Nephron progenitor cell (in vitro differentiated cells): ENCODE measurements at regions not wholly inside any gene's neighbourhood (a gene's known extent, or its start where the extent isn't known, plus 50 kb on each side); places are given as distances from the start of the nearest gene placed in this dataset.
"Not testable (repeated sequence)": the region's sequence is repeated elsewhere in the genome, so short reads cannot be mapped to it uniquely, and the experiment has no call there.

Experiments used
- DNase-seq: peaks from one replicate; pipeline ENCODE4 v3.0.0; 2021
- H3K27ac Mint-ChIP-seq: 2 replicates; pipeline ENCODE4 v1.8.0; 2021; ENCODE audit warnings: mild to moderate bottlenecking, moderate library complexity, mixed read lengths
- H3K27me3 Mint-ChIP-seq: 2 replicates; pipeline ENCODE4 v1.8.0; 2021; ENCODE audit warnings: mild to moderate bottlenecking, low read depth, mixed read lengths; ENCODE audit not compliant: poor library complexity
- H3K36me3 Mint-ChIP-seq: 2 replicates; pipeline ENCODE4 v1.8.0; 2021; ENCODE audit warnings: low read depth, mixed read lengths
- H3K4me1 Mint-ChIP-seq: 2 replicates; pipeline ENCODE4 v1.8.0; 2021; ENCODE audit warnings: mixed read lengths
- H3K4me3 Mint-ChIP-seq: 2 replicates; pipeline ENCODE4 v1.8.0; 2021; ENCODE audit warnings: mild to moderate bottlenecking, moderate library complexity, mixed read lengths
- H3K9me3 Mint-ChIP-seq: 2 replicates; pipeline ENCODE4 v1.8.0; 2021; ENCODE audit warnings: mild to moderate bottlenecking, moderate library complexity, mixed read lengths
- TF ChIP-seq, protein P1 (sequence below): fragments of 200-600 bp; sonication (generic); IDR thresholded peaks from 2 replicates; pipeline ENCODE4 v1.5.0; 2021; ENCODE audit warnings: antibody characterized with exemption

DNA sequence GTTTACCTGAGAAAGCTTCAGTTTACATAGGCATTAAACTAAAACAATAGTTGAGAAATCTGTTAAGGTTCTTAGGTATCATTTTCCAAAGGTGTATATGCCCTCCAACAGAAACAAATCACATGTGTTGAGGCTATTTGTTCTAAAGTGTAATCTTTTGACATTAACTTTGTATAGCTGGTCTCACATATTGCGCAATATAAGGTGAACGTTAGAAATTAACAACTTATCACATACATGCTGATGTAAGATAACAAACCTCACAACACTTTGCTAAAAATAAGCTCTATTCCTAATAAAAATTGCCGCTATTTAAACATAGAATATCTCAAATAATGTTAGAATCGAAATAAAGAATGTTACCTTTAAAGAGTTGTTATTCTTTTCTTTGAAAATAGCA is 340.6 kb downstream of the SRGAP2C start:
- no peak for DNase-seq
- no peaks in the 10 kb centered on the region for H3K9me3 Mint-ChIP-seq

DNA sequence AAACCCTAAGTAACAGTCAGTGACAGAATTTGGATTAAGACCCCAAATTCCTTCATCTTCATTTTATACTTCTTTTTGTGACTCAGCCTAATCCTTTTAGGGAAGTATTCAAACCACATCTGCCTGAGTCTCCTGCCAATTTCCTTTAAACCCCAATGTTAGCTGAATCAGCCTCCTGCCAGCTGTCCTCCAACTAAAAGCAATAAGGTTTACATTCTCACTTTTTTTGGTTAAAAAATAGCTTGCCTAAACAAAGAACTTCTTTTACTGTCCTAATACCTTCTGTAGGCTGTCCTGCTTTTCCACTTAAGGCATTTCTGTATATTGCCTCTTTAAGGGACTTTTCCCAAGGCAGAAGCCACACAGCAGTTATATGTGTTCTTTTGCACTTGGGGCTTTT is 344.2 kb downstream of the SRGAP2C start:
- H3K4me1 Mint-ChIP-seq, DNase-seq, H3K36me3 Mint-ChIP-seq, H3K9me3 Mint-ChIP-seq, H3K27me3 Mint-ChIP-seq, H3K27ac Mint-ChIP-seq, H3K4me3 Mint-ChIP-seq: not testable (repeated sequence)

More for the DNA sequence above, 340.6 kb downstream of the SRGAP2C start:
- no peaks in the 10 kb centered on the region for H3K4me1 Mint-ChIP-seq
- TF ChIP-seq, protein P1, sequence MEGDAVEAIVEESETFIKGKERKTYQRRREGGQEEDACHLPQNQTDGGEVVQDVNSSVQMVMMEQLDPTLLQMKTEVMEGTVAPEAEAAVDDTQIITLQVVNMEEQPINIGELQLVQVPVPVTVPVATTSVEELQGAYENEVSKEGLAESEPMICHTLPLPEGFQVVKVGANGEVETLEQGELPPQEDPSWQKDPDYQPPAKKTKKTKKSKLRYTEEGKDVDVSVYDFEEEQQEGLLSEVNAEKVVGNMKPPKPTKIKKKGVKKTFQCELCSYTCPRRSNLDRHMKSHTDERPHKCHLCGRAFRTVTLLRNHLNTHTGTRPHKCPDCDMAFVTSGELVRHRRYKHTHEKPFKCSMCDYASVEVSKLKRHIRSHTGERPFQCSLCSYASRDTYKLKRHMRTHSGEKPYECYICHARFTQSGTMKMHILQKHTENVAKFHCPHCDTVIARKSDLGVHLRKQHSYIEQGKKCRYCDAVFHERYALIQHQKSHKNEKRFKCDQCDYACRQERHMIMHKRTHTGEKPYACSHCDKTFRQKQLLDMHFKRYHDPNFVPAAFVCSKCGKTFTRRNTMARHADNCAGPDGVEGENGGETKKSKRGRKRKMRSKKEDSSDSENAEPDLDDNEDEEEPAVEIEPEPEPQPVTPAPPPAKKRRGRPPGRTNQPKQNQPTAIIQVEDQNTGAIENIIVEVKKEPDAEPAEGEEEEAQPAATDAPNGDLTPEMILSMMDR: no peak
- no peaks in the 10 kb centered on the region for H3K36me3 Mint-ChIP-seq
- no peak overlapping the region for H3K4me3 Mint-ChIP-seq
- H3K27me3 Mint-ChIP-seq: peaks cover 4% of the 10 kb centered on the region
- H3K27ac Mint-ChIP-seq: no peak overlapping the region

DNA sequence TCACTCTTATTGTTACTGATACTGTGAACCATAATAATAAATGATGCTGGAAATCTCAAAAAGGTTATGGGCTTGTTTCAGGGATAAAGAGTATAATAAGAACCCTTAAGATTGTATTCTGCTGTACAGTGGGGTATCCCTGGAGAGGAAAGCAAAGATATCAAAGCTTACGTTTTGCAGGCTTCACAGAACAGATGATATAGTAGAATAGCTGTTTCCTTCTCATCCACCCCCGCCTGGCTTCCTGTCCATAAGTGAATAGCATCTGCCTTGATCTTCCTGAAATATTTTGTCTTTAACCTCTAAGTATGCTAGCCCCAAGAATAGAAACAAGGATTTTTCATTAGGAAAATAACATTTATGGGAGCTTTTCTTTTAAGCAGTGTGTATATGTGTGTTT is 345.3 kb downstream of the SRGAP2C start:
- H3K36me3 Mint-ChIP-seq, H3K4me3 Mint-ChIP-seq, H3K4me1 Mint-ChIP-seq, DNase-seq, H3K9me3 Mint-ChIP-seq, H3K27me3 Mint-ChIP-seq, H3K27ac Mint-ChIP-seq: not testable (repeated sequence)

DNA sequence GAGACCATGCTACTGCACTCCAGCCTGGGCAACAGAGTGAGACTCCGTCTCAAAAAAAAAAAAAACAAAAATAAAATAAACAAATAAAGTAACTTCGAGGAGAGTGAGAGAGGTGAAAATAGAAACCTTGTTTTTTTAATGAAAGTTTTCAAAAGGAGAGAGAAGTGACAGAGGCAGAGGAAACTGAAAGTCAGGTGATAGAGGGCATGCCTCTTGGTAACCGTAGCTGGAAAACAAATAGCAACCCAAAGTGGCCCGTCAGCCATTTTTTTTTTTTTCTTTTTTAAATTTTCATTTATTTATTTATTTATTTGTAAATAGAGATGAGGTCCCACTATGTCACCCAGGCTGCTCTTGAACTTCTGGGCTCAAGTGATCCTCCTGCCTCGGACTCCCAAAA is 347.0 kb downstream of the SRGAP2C start:
- not testable (repeated sequence) for H3K27me3 Mint-ChIP-seq, DNase-seq, H3K4me1 Mint-ChIP-seq, H3K4me3 Mint-ChIP-seq, H3K27ac Mint-ChIP-seq, H3K9me3 Mint-ChIP-seq, H3K36me3 Mint-ChIP-seq

DNA sequence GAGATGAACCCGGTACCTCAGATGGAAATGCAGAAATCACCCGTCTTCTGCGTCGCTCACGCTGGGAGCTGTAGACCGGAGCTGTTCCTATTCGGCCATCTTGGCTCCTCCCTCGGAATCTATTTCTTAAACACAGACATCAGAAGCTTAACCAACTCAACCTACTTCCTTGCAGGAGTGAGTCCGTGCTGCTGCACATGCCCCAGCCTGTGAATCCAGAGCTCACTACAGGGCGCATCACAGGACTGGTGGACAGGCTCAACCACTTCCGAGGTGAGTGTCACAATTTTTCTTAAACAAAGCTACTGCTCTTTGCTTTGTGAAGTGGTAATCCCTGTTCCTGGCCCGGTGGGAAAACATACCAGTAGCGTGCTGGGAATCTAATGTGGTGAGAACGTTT is 353.4 kb downstream of the SRGAP2C start:
- not testable (repeated sequence) for H3K9me3 Mint-ChIP-seq, H3K4me3 Mint-ChIP-seq, H3K4me1 Mint-ChIP-seq, DNase-seq, H3K27me3 Mint-ChIP-seq, H3K27ac Mint-ChIP-seq, H3K36me3 Mint-ChIP-seq

- no peak overlapping the region for H3K27ac Mint-ChIP-seq
Measured at GRCh38 chr1:121538943-121539575, 354.3 kb downstream of the SRGAP2C start.

GRCh38 chr1:121543988-121544387 is 359.2 kb downstream of the SRGAP2C start:
- not testable (repeated sequence) for H3K36me3 Mint-ChIP-seq, H3K4me3 Mint-ChIP-seq, H3K27ac Mint-ChIP-seq, H3K27me3 Mint-ChIP-seq, H3K9me3 Mint-ChIP-seq, H3K4me1 Mint-ChIP-seq, DNase-seq

More at GRCh38 chr1:121538943-121539575, 354.3 kb downstream of the SRGAP2C start:
- TF ChIP-seq, protein P1: no peak
- H3K9me3 Mint-ChIP-seq: peaks cover 6% of the 10 kb centered on the region
- H3K36me3 Mint-ChIP-seq: no peaks in the 10 kb centered on the region
- H3K4me1 Mint-ChIP-seq: peaks cover 4% of the 10 kb centered on the region
- no peak overlapping the region for H3K4me3 Mint-ChIP-seq
- no peaks in the 10 kb centered on the region for H3K27me3 Mint-ChIP-seq
- DNase-seq: no peak

DNA sequence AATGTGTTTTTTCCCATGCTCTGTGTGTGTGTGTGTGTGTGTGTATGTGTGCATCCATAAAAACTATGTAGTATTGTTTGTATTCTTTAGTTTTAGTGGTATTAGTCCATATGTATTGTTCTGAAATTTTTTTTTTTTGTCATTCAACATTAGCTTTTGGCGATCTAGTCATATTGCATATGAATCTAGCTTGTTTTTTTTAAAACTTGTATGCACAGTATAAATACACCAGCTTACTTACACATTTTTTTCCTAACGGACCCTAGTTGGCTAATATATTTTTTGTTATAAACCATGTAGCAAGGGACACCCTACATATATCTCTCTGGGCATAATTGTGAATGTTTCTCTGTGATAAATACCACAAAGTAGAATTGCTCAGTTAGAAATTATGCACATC is 359.7 kb downstream of the SRGAP2C start:
- H3K9me3 Mint-ChIP-seq: no peaks in the 10 kb centered on the region

DNA sequence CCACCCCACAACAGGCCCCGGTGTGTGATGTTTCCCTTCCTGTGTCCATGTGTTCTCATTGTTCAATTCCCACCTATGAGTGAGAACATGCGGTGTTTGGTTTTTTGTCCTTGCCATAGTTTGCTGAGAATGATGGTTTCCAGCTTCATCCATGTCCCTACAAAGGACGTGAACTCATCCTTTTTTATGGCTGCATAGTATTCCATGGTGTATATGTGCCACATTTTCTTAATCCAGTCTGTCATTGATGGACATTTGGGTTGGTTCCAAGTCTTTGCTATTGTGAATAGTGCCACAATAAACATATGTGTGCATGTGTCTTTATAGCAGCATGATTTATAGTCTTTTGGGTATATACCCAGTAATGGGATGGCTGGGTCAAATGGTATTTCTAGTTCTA is 361.1 kb downstream of the SRGAP2C start:
- not testable (repeated sequence) for H3K27ac Mint-ChIP-seq, DNase-seq, H3K27me3 Mint-ChIP-seq, H3K4me1 Mint-ChIP-seq, H3K36me3 Mint-ChIP-seq, H3K4me3 Mint-ChIP-seq, H3K9me3 Mint-ChIP-seq

More for the DNA sequence above, 359.7 kb downstream of the SRGAP2C start:
- Mint-ChIP-seq H3K4me3 (no peak overlapping the region), H3K4me1 (peaks cover 5% of the 10 kb centered on the region), H3K27ac (no peak overlapping the region), H3K36me3 (no peaks in the 10 kb centered on the region), H3K27me3 (no peaks in the 10 kb centered on the region)
- TF ChIP-seq, protein P1: no peak
- no peak for DNase-seq
